Glomerular visceral epithelial cell (primary cell): ENCODE measurements at regions not wholly inside any gene's neighbourhood (a gene's known extent, or its start where the extent isn't known, plus 50 kb on each side); places are given as distances from the start of the nearest gene placed in this dataset.

Experiments
- DNase-seq: peaks from one replicate; pipeline ENCODE4 v3.0.0-alpha.2; 2016; ENCODE audit errors: extremely low spot score

DNA sequence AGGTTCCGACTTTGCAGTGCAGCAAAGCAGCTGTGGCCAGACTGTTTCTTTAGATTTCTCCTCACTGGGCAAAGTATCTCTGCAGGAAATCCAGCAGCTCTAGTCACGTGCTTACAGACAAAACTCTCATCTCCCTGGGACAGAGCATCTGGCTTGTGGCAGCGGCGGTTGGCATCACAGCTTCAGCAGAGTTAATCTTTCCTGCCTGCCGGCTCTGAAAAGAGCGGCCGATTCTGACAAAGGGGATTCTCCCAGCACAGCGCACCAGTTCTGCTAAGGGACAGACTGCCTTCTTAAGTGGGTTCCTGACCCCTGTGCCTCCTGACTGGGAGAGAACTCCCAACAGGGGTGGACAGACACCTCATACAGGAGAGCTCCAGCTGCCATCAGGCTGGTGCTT, 1357.3 kb upstream of the TENM4 start:
- no peak for DNase-seq

DNA sequence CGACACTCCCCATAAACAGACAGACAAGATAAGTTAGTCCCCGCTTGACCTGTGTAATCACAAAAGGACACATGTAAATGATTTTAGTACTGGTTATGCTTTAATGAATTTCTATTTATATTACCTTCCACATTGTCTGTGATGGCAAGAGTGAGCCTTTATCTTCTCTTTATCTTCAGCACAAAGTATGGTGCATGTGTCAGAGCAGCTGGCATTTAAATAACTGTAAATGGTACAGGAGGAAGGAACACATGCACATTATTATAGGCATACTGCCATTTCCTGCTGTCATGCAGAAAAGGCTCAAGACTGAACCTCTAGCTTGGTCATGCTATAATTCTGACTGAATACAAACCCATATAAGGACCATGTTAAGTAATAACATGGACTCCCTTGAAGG, 1342.7 kb upstream of the TENM4 start:
- DNase-seq: no peak

DNA sequence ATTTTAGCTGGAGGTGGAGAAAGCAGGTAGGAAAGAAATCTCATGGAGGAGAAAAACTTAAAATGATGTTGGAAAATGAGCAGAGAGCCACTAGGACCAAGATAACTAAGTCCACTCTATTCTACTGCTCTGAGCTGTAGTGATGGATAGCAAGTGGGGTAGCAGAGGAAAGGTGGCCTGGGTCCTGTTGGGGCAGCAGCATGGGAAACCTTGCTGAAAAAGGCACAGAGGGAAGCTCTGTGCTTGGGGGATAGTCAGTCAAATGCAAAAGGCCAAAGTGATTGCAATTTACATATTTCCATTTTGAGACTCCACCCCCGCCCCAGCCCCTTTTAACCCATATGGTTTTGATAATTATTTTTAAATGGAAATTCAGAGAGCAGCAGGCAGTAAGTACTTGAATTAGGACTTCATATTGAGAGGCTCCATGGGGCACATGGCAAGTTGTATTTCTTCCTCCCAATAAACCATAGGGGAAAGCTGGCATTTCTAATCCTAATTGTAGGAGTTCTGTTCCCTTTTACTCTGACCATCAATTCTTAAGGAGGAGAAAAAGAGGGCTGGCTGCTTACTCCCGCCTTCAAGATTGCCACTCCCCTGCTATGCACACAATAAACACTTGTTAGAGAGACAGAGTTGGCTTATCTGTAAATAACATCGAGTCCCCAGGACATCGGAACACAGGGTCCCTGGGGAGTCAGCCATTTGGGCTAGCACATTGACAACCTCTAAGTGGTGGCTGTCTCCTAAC, 1341.5 kb upstream of the TENM4 start:
- no peak for DNase-seq

DNA sequence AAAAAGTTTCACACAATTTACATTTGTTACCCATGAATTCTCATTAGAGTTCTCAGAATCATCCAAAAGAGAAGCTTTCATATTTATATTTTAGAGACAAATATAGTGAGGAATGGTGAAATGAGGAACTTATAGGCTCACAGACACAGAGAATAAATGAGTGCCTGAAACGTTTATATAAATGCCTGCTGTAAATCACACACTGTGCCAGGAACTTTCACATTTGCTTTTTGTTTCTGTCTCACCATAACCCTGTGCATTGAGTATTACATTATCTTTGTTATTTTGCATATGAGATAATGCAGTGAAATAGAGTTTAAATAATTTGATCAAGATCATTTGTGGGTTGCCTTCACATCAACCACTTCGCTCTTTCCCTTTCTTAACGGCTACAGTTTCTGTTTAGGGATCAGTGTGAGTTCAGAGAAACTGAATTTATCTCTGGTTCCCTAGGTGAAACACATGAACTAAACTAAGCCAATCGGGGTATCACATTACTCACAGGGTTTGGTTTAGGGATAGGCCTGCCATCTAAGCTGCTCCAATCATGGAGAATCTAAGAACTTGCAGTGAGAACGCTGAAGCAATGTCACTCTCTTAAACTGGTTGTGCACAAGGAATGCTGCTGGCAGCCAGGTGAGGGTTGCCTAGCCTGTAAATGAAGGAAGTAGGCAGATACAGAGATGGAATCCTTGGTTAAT, 1339.2 kb upstream of the TENM4 start:
- no peak for DNase-seq

DNA sequence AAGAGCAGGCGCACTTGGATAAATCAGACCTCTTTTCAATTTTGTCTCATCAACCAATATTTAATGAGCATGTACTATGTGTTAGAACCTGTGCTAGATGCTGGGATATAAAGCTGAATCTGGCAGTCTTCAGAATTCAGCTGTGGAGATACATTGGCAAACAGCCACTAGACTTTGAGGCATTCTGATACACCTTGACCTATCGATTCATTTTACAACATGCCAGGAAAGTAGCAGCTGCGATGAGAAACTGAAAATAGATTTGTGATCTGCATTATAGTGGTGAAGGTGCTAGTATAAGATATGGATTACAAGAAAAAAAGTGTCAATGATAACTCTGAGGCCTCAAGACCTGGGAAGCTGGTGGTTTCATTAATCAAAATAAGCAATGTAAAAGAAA, 1338.1 kb upstream of the TENM4 start:
- DNase-seq: no peak

DNA sequence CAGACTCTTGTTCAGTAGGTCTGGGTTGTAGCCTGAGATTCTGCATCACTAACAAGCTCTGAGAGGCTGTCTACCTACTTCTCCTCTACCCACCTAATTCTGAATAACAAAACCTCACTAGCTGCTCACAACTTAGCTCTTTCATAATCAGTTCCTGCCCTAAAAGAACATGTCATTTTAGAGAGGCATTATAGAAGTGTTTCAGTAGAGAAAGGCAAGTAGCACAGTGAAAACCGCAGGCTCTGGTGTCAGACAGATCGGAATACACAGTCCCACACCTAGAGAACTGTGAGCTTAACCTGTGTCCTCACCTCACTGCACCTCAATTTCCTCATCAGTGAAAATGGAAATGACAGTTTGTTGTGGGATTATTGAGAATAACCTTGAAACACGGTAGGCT, 1337.6 kb upstream of the TENM4 start:
- no peak for DNase-seq

DNA sequence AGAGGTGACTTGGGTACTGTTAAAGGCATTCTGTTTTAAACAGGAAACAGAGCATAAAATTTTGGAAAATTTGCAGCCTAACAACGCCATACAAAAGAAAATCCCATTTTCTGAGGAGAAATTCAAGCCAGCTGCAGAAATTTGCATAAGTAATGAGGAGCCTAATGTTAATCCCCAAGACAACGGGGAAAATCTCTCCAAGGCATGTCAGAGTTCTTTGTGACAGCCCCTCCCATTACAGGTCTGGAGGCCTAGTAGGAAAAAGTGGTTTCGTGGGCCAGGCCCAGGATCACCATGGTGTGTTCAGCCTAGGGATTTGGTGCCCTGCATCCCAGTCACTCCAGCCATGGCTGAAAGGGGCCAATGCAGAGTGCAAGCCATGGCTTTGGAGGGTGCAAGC, 1333.1 kb upstream of the TENM4 start:
- no peak for DNase-seq

DNA sequence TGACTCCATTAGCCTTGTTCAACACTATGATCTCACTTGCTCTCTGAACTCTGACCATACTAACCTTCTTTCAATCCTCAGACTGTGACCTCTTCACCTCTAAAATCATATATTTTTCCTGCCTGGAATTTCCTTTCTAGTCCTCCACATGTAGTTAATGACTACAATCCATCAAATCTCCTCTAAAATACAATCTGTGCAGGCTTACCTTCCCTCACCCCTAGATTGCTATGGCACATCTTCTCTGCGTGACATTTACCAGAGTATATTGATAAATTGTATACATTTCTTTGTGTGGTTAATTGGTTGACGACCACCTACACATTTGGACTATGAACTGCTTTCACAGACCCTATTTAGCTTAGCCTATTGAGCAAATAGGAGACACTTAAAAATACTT, 1330.2 kb upstream of the TENM4 start:
- DNase-seq: no peak

DNA sequence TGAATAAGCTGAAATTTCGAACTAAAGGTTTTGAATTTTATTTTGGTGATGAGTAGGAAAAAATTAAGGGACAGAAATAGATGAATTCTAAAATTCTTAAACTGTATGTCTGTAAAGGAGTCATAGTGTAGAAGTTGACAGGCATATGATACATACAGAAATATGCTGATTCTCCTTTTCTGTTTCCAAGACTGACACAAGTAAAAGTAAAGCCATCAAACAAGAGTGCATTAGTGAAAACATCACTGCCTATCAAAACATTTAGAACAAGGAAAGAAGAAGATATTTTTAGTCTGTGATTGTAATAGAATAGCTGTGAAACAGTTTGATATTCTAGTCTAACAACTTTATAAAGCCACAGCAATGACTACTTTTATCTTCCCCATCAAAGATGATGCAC, 1318.0 kb upstream of the TENM4 start:
- DNase-seq: no peak

DNA sequence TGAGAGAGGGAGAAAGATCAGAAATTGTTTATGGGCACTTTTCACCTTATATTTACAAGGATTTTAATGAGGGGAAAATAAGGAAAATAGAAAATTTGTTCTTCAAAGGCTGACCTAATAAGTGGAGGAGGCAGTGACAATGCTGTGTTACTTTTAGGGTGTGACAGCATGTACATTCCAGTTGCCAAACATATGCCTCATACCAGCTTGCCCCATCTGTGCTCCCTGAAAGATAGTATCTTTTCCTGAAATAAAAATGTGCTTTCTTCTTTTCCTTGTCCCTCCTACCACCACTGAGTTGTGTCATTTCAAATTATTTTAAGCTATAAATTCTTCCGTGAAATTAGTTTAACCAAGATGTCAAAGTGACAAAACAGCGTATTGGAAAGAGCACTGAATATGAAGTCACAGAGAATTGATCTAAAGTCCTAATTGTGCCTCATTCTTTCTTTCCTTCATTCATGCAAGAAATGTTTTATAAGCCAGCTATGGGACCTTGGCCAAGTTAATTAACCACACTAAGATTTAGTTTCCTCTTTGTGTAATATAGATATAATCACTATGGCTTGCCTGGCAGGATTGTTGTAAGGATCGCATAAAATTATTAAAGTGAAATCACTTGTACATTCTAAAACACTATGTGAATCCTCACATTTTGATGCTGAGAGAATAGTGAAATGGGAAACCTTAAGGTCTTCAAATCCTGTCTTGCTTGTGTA, 1307.5 kb upstream of the TENM4 start:
- DNase-seq: no peak

DNA sequence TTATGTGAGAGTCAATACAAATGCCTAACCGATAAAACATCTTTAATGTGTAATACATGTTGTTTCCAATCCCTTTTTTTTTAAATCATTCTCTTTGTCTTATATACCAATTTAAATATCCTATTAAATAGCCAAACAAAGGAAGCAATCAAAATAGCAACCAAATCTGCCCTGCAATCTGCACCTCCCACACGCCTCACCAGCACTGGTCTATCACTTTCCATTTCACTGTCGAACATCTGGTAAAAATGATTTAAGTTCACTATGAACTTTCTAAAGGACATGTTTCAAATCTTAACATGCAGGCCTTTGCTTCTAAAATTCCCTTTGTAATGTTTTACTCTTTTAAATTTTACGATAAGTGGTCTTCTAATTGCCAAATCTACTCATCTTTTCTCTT, 1305.5 kb upstream of the TENM4 start:
- no peak for DNase-seq

DNA sequence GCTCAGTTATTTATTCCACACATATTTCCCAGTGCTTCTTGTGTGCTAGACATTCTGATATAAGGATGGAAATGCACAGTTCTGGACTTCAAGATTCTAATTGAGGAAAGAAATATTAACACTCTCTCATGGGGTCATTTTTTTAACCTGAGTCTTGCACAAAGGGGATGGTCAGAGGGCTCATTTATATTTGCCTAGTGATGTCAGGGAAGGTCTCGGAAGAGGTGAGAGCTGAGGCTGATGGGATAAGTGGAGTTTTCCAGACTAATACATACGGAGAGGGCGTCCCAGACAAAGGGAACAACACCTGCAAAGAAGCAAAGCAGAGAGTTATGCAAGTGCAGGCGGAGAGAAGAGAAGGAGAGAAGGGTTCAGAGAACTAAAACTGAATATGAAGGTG, 1304.6 kb upstream of the TENM4 start:
- DNase-seq: no peak

DNA sequence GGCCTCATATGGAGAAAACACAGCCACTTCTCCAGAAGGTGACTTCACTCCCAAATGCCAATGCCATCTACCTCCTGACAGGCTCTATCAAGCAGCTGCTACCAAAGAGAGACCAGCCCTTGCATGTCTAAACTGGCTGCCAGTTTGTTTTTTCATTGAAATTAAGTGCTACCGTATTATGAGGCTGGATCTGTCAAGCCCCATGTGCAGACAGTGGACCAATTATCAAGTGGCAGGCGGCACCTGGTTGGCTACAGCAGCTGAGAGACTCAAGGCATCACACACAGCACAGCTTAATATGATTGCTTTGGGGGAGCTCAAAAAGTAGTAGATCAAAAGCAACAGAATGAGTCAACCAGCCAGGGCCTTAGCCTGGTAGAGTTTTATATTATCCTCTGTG, 1293.0 kb upstream of the TENM4 start:
- DNase-seq: no peak

DNA sequence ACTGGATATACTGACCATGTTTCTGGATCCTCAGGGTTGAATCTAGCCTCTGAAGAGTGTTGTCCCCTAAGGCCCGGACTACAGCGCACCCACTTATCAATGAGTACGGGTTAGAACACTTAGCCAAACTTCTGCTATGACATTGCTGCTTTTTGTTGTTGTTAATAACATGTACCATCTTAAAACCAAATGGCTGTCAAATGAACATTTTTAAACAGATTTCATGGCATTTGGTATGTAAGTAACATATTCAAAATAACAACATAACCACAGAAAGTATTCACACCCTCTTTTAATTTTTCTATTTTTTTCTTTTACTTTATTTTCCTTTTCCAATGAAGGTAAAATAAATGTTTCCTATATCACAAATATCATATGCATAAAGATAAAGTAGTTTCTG, 1292.5 kb upstream of the TENM4 start:
- no peak for DNase-seq

DNA sequence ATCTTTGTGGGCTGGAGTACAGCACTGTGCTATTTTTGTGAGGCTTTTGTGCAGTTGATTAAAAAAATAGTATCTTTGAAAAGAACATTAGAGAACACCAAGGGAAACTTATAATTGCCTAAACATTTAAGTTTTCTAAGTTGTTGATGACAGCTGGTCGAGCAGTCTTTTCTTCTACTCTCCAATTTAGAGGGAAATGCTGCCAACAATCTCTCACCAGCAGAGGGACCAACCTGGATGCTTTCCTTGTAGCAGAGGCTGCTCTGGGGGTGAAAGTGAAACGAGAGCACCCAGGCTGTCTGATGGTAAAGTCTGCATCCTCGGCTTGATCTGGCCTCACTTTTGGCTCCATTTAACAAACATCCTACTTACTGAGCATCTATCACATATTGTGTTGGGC, 1286.5 kb upstream of the TENM4 start:
- DNase-seq: no peak

DNA sequence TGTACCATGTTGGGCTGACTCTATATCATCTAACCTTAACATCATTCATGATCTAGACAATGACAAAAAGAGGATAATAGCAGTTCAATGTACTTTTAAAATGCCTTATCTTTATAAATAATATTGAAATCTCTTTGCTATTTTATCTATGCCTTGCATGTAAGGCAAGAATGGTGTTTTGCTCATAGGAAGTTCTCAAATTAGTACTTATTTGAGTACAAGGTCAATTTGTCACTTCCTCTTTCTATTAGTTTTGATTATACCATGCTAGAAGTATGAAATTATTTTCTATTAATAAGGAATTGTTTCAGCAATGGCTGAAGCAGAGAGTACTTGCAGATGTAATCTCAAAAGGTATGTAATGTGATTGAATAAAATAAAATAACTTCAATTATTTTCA, 1285.4 kb upstream of the TENM4 start:
- DNase-seq: no peak

DNA sequence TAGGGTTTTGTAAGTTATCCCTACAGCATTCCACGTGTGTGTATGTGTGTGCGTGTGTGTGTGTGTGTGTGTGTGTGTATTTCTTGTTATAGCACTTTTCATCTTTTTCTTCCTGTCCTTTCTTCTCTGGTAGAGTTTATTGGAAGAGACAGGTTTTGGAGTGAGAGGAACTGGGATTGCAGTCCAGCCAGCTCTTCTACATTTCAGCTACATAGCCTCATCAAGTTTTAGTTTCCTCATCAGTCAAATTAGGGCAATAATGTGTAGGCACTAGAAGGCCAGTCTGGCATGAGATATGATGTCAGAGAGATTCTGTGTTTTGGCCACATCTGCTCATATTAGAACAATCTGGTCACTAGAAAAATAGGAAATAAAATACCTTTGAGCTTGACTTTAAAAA, 1283.5 kb upstream of the TENM4 start:
- DNase-seq: no peak

DNA sequence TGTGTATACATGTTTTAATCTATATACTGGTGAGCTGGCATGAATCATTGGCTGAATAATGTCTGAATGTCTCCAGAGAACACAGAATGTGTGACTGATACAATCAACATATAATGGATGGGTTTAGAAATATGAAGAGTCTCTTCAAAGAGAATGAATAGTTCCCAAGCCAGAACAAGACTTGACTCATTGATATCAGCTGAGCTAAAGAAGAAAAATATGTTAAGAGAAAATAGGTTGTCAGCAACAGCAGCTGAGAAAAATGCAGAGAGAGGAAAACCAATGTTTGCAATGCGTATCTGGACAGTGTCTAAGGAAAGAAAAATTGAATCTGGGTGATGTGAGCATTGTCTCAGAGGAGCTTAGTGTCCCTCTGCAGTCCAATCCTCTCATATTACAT, 1281.8 kb upstream of the TENM4 start:
- no peak for DNase-seq

DNA sequence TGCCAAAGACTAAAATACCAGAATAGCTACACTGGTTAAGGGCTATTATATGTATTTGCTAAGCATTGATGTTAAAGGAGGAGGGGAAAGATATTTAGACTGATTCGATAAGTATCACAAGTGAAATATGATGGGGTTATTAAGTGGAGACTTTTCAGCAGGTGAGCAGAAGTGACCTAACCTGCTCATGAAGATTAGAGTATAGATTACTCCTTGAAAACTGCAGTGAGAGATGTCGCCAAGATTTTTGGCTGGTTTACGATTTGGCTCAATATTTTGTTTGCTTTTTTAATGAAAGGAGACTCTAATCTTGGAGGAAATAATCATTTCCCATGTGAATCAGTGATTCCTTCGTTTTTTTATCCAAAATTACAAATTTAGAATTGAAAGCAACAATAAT, 1279.5 kb upstream of the TENM4 start:
- no peak for DNase-seq

DNA sequence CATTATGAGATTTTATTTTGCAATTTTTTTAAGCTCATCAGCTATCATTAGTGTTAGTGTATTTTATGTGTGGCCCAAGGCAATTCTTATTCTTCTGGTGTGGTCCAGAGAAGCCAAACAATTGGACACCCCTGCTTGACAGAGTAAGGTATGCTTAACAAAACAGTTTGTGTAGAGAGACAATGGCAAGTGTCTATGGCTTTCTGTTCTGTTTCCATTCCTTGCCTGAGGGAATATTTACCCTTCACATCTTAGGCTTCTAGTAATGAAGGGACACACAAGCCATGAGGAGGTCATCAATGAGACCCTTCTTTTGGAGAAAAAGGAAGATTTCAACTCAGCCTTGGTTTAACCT, 1278.4 kb upstream of the TENM4 start:
- no peak for DNase-seq

DNA sequence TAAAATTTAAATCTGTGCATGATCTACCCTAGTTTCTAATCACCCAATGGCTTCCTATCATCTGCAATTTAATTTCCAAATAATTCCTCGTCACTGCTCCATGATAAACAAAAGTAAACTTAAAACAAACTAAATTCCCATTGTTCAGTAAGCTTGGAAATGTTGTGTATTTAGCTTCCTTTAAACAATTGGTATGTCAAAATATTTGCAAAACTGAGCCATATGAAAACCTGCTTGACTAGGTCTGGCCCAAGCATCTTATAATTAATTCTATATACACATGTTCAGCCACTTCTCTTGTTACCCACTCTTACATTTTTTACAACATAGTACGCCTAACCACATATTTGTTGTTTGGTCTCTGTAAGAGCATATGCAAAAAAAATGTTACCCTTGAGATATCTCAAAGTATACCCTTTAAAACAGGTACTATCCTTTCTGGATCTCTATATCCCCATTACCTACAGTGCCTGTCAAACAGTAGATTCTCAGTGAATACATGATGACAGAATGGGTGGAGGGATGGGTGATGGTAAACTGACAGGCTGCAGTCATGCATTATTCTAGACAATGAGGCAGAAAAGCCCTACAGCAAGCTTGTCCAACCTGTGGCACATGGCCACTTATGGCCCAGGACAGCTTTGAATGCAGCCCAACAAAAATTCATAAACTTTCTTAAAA, 1277.9 kb upstream of the TENM4 start:
- DNase-seq: no peak

DNA sequence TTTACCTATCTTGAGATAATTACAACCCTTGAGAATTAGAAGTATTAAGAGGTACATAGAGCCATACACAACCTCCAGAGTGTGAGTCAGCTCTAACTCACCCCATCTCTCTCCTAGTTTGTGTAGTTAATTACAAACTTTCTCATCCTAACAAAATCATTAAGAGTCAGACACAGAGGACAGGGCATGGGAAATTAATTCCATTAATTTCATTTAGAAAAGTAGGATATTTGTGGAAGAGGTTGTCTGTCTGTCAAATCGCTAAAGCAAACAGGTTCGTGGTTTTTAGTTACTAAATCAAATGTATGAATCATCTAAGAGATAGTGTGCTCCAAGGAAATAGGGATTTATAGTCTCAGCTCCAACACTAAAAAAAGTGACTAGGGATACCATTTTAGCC, 1261.4 kb upstream of the TENM4 start:
- no peak for DNase-seq

DNA sequence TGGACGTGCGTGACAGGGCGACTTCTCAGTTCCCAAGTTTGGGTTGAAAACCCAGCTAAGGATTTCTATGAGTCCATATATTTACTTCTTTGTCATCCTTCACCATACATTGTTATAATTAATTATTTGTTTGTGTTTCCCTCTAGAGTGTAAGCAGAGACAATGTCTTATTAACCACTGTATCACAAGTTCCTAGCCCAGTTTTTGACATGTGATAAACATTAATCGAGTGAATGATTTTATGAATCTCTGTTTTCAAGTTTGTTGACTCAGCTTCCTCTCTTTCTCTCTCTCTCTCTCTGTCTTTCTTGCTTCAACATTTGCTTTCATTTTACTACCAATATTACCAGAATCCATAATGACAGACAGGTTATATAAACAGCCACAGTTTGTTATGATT, 1259.6 kb upstream of the TENM4 start:
- DNase-seq: no peak
